Right renal cortex interstitium (tissue), 3 donors: ENCODE measurements at regions not wholly inside any gene's neighbourhood (a gene's known extent, or its start where the extent isn't known, plus 50 kb on each side); places are given as distances from the start of the nearest gene placed in this dataset.

Experiments
- DNase-seq, 3 donors: peaks; one replicate each; pipeline ENCODE4 v3.0.0-alpha.2; 2013; ENCODE audit warnings: low read depth in 3 of 3, low spot score in 2 of 3

DNA sequence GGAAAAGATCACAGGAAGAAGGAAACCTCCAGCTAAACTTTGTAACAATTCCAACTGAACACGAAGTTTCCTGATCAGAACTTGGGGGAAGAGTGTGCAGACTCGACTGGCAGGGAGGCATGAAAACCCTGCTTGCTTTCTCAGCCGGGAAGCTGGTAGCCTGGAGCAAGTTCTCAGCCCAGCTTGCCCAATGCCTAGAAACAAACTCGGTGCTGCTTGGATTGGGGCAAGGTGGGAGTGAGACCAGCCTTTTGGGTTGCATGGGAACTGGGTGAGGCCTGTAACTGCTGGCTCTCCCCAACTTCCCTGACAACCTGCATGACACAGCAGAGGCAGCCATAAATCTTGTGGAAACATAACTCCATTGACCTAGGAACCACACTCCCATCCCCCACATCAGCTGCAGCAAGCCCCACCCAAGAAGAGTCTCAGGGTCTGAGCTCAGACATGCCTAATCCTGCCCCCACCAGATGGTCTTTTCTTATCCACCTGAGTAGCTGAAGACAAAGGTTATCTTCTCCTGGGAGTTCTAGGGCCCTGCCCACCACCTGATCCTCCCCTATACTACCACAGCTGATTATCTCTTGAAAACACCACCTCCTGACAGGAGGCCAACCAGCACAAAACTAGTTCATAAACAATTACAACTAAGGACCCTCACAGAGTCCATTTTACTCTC lies 1859.7 kb upstream of the CELF4 start:
- DNase-seq: no peak

- no peak for DNase-seq
Observed at GRCh38 chr18:39424261-39424660, 1858.7 kb upstream of the CELF4 start.

DNA sequence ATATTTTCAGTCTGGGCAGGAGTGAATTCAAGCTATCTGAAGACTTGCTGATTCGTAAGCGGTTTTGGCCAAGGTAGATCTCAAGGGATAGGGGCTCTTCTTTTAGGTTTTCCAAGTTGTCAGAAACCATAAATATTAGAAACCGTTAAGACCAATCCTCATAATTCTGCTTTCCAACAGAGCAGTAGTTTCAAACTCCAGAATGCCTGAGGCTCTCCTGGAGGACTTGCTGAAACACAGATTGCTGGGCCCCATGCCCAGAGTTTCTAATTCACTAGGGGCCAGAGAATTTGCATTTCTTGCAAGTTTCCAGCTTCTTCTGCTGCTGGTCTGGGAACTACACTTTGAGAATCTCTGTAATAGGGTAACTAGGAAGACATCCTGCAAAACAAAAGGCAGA lies 1855.7 kb upstream of the CELF4 start:
- DNase-seq: no peak

- DNase-seq: no peak
Observed at GRCh38 chr18:39419315-39419714, 1853.7 kb upstream of the CELF4 start.

DNA sequence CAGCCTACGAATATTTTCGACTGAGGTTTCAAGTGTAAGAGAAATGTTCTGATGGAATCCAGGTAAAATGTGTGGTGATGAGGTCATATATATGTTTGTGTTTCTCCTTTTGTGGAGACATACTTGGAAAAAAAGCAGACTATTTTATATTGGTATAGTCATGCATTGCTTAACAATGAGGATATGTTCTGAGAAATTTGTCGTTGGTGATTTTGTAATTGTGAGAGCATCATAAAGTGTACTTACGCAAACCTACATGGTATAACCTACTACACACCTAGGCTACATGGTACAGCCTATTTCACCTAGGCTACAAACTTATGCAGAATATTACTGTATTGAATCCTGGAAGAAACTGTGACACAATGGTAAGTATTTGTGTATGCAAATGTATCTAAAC lies 1849.9 kb upstream of the CELF4 start:
- DNase-seq: no peak

DNA sequence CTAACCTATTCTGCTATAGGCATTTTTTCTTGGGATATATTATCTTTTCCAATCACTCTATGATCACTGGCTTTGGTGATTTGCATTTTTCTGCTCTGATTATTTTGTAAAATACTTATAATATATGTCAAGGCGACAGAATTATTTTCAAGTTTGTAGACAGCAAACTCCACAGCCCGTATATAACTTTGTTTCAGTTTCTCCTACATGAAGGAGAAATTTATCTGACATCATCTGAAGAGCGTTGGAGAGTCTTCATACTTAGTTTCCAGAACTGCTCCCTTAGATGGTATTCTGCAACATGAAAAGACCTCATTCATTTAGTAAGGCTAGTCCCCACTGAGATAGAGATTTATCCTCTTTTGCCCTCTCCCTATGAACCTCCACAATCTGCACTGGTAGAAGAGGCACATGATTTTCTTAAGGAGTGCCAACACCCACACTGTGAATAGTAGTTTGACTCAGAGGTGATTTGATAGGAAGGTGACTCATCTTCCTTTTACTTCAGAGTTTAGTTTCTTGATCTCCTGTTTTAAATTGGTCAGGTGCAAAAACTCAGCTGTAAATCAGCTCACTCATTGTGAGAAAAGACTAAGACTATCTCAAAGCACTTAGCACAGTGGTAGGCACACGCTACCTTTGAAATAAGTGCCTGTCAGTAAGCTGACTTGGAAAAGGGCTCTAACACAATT lies 1848.6 kb upstream of the CELF4 start:
- DNase-seq: no peak

- no peak for DNase-seq
Observed at GRCh38 chr18:39406941-39407340, 1841.3 kb upstream of the CELF4 start.

DNA sequence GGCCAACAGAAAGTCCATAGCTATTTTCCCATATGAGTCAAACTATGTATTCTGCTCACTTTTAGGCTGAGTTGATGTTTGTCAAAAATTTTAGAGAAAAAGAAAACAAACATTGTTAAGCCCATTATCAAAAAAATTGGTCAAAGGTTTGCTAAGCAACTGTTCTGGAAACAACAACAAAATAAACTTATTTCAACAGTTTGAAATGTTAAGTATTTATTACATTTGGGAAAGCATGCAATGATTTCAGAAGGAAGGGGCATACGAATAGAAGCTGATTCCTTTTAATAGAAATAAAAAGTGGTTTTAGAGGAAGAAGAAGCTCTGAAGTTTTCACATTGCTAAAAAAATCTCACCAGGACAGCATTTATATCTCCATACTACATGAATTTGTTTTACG lies 1837.5 kb upstream of the CELF4 start:
- no peak for DNase-seq

DNA sequence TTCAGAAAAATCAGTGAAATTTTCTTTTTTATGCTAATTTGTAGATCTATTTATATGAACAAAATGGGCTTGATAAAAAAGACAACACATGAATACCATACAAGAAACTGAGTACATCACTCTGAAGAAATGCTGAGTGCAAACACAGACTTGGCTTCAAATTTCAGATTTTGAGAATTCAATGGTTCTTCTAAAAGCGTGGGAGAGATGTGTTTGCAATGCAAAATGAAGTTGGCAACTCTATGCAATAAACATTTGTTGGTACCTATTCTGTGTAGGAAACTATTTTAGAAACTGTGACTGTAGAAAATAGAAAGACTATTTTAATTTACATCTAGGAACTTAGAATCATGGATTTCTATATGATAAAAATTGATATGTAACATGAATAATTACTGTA lies 1834.1 kb upstream of the CELF4 start:
- DNase-seq: no peak

DNA sequence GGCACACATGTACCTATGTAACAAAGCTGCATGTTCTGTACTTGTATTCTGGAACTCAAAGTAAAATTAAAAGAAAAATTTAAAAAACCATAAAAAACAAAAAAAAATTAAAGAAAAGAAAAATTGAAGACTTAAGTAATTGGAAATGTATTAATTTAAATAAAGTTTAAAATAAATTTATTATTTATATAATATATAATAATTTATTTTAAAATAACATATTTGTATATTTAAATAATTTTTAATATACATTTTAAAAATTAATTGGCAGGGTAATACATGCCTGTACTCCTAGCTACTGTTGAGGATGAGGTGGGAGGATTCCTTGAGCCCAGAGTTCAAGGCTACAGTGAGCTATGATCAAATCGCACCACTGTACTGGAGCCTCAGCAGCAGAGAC lies 1830.6 kb upstream of the CELF4 start:
- DNase-seq: no peak

GRCh38 chr18:39389800-39390379 lies 1824.3 kb upstream of the CELF4 start:
- DNase-seq: no peak

GRCh38 chr18:39380866-39381265 lies 1815.3 kb upstream of the CELF4 start:
- DNase-seq: no peak

- DNase-seq: no peak
Observed at GRCh38 chr18:39380186-39380725, 1814.7 kb upstream of the CELF4 start.

- DNase-seq: no peak
Observed at GRCh38 chr18:39375066-39375465, 1809.5 kb upstream of the CELF4 start.

DNA sequence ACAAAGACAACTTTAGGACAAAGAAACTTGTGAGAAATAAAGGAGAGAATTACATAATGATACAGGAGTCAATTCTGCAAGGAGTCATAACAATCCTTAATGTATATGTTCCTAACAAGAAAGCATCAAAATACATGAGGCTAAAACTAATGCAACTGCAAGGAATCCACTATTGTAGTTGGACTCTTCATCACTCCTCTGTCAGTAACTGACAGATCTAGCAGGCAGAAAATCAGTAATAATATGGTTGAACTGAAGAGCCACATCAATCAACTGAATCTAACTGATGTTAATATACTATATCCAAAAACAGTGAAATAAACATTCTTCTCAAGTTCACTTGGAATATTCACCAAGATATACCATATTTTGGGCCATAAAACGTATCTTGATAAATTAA lies 1806.4 kb upstream of the CELF4 start:
- DNase-seq: no peak

DNA sequence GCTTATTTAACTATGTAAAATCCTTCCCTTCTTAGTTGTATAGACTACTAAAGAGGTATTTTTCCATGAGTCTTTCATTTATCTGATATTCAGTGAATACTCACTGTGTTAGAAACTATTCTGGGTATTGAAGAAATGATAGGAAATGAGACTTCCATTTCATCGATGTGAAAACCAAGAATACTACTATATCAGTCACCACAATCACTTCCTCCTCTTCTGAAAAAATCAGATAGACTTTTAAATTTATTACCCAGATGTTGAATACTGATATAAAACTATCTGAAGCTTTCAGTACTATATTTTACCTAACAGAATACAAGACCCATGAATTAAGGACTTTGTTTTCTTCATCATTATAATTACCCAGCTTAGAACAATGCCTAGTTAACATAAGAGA lies 1801.1 kb upstream of the CELF4 start:
- DNase-seq: no peak

GRCh38 chr18:39365836-39366485 lies 1800.4 kb upstream of the CELF4 start:
- DNase-seq: no peak

DNA sequence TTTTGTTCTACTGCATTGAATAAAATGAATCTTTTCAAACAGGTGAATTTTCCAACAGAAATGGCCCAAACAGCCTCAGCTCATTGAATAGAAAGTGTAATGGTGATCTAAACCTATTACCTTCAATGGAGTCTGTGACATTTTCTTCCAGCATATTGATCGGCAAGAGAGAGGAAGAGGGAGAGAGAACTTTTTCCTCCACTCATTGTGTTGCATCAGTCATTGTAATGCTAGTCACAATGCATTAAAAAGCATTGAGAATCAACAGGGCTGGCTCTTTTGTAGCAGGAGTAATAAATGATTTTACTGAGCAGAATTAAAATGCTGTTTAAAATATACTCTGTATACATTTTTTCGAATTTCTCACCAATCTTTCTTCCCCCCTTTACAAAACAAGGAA lies 1794.5 kb upstream of the CELF4 start:
- no peak for DNase-seq

DNA sequence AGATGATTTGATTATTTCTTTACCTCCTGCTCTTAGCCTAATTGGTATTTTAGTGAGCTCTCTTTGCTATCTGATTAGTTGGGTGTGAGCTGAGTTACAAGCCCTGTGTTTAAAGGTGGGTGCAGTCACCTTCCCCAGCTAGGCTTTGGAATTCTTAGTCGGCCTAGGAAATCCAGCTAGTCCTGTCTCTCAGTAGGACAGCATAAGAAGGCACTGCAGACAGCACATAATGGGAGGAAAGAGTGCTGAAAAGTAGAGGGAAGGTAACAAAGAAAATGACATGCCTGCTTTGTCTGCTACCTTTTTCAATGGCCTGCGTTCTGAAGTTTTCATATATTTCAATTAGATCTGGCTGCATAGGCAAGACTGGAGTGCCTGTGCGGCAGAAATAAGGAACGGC lies 1794.0 kb upstream of the CELF4 start:
- no peak for DNase-seq

- DNase-seq: no peak
Observed at GRCh38 chr18:39350945-39351344, 1785.3 kb upstream of the CELF4 start.

GRCh38 chr18:39349801-39350200 lies 1784.2 kb upstream of the CELF4 start:
- DNase-seq: no peak

DNA sequence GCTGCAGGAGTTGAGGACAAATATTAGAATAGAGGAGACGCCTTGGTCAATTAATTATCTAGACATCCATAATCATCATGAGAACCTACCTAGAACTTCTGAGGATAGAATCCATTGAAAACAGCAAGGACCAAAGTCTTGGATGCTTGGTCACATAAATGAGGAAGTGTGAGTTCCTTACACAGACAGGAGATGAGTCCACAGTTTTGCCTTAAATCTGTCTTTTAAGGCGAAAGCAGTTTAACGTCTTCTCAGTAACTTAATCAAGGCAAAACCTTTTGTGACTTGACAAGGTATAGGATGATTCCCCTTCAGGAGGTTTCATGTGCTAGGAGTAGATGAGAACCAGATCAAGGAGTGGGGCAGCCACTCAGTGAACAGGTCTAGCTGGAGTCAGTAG lies 1783.2 kb upstream of the CELF4 start:
- no peak for DNase-seq
